H1 (cell line): ENCODE measurements at regions not wholly inside any gene's neighbourhood (a gene's known extent, or its start where the extent isn't known, plus 50 kb on each side); places are given as distances from the start of the nearest gene placed in this dataset.

Experiments used
- CTCF ChIA-PET: fragments of 300-600 bp; sonication (Branson Sonifier 250); formaldehyde crosslinking; loops from one replicate; lab custom pipeline; 2021; ENCODE audit not compliant: partially characterized antibody; lab: Charles Lee
- POLR2A ChIA-PET: fragments of 300-600 bp; sonication (Branson Sonifier 250); formaldehyde crosslinking; loops from one replicate; lab custom pipeline; 2021; ENCODE audit warnings: inconsistent platforms; ENCODE audit not compliant: partially characterized antibody; lab: Charles Lee
- DNase-seq, 2 experiments: peaks; one replicate each; pipeline versions ENCODE4 v3.0.0 to v3.0.0-alpha.2; 2010 to 2022; ENCODE audit warnings: low spot score in 2 of 2, low read depth in 1 of 2, mixed read lengths in 1 of 2
- FAIRE-seq: peaks from 2 replicates; lab custom pipeline; 2011; peaks lifted over from hg19 to GRCh38; lab: Jason Lieb, UNC
- H2AFZ ChIP-seq: 2 replicates; pipeline ENCODE4 v1.8.1; 2012; ENCODE audit warnings: low read length, inconsistent platforms
- H2AK5ac ChIP-seq: 2 replicates; pipeline ENCODE4 v1.6.1; 2013; ENCODE audit warnings: low read depth, low read length
- H2BK120ac ChIP-seq: replicated peaks from 2 replicates; pipeline ENCODE3; 2013; ENCODE audit warnings: low read depth, low read length, inconsistent platforms
- H2BK12ac ChIP-seq: 2 replicates; pipeline ENCODE4 v1.6.1; 2013; ENCODE audit warnings: low read depth, low read length
- H2BK15ac ChIP-seq: 2 replicates; pipeline ENCODE4 v1.6.1; 2013; ENCODE audit warnings: low read length
- H2BK20ac ChIP-seq: 2 replicates; pipeline ENCODE4 v1.6.1; 2013; ENCODE audit warnings: low read length
- H2BK5ac ChIP-seq: 2 replicates; pipeline ENCODE4 v1.6.1; 2013; ENCODE audit warnings: low read depth, low read length
- H3K14ac ChIP-seq: 2 replicates; pipeline ENCODE4 v1.6.1; 2013; ENCODE audit warnings: inconsistent platforms; ENCODE audit not compliant: insufficient read length
- H3K18ac ChIP-seq: 2 replicates; pipeline ENCODE4 v1.6.1; 2013; ENCODE audit warnings: low read length; ENCODE audit errors: extremely low read depth
- H3K23ac ChIP-seq: 2 replicates; pipeline ENCODE4 v1.6.1; 2013; ENCODE audit warnings: inconsistent platforms; ENCODE audit not compliant: insufficient read length
- H3K23me2 ChIP-seq: 2 replicates; pipeline ENCODE4 v1.6.1; 2013; ENCODE audit warnings: low read depth, low read length
- H3K27ac ChIP-seq: 2 replicates; pipeline ENCODE4 v1.6.1; 2011; ENCODE audit warnings: low read depth, low read length, inconsistent platforms
- H3K27me3 ChIP-seq, 4 experiments: replicated peaks in 1 of 4; 1 replicate in 1 of 4; 2 replicates in 3 of 4; pipeline versions ENCODE4 v1.6.1 to v1.8.1; 2011 to 2013; ENCODE audit warnings: low read length in 3 of 4, mild to moderate bottlenecking in 3 of 4, inconsistent platforms in 2 of 4, mixed read lengths in 2 of 4, moderate library complexity in 1 of 4; ENCODE audit not compliant: control insufficient read depth in 3 of 4, insufficient read depth in 3 of 4; ENCODE audit errors: extremely low read depth in 1 of 4
- H3K36me3 ChIP-seq, 4 experiments: 2 replicates each; pipeline versions ENCODE4 v1.6.1 to v1.8.1; 2011 to 2013; ENCODE audit warnings: mild to moderate bottlenecking in 4 of 4, low read length in 3 of 4, moderate library complexity in 2 of 4, control low read depth in 1 of 4, inconsistent platforms in 1 of 4; ENCODE audit not compliant: insufficient read depth in 4 of 4, control insufficient read depth in 2 of 4
- H3K4ac ChIP-seq: replicated peaks from 2 replicates; pipeline ENCODE3; 2013; ENCODE audit warnings: low read length, low read depth, mixed read lengths, inconsistent platforms; ENCODE audit not compliant: insufficient read length
- H3K4me1 ChIP-seq, 4 experiments: replicated peaks in 1 of 4; 1 replicate in 1 of 4; 2 replicates in 3 of 4; pipeline versions ENCODE4 v1.6.1 to v1.8.1; 2011 to 2013; ENCODE audit warnings: low read length in 3 of 4, inconsistent platforms in 2 of 4, mixed read lengths in 1 of 4; ENCODE audit not compliant: insufficient read depth in 4 of 4, control insufficient read depth in 3 of 4
- H3K4me2 ChIP-seq, 2 experiments: 2 replicates each; pipeline versions ENCODE4 v1.6.1 to v1.8.1; 2011 to 2013; ENCODE audit warnings: low read depth in 2 of 2, low read length in 2 of 2, control low read depth in 1 of 2, inconsistent platforms in 1 of 2, mild to moderate bottlenecking in 1 of 2; ENCODE audit not compliant: insufficient read depth in 1 of 2
- H3K4me3 ChIP-seq, 4 experiments: fragments of 200-600, 300-600 bp in 1 of 4; sonication (generic), shearing (Covaris generic), sonication (Bioruptor Twin) in 1 of 4; 2 replicates each; pipeline versions ENCODE4 v1.5.1 to v1.8.1; 2011 to 2016; ENCODE audit warnings: low read length in 4 of 4, low read depth in 3 of 4, control low read depth in 2 of 4, inconsistent platforms in 2 of 4, mild to moderate bottlenecking in 2 of 4, mixed read lengths in 1 of 4, moderate library complexity in 1 of 4; ENCODE audit not compliant: insufficient read depth in 2 of 4; ENCODE audit errors: extremely low read depth in 1 of 4
- H3K56ac ChIP-seq: replicated peaks from 2 replicates; pipeline ENCODE3; 2013; ENCODE audit warnings: low read depth, mild to moderate bottlenecking, mixed read lengths, low read length, inconsistent platforms; ENCODE audit not compliant: insufficient read length
- H3K79me1 ChIP-seq: 2 replicates; pipeline ENCODE4 v1.6.1; 2013; ENCODE audit warnings: low read depth, low read length, control low read depth
- H3K79me2 ChIP-seq, 2 experiments: 2 replicates each; pipeline versions ENCODE4 v1.6.1 to v1.8.1; 2012 to 2013; ENCODE audit warnings: low read length in 2 of 2, mild to moderate bottlenecking in 2 of 2, inconsistent platforms in 1 of 2; ENCODE audit not compliant: insufficient read depth in 2 of 2, control insufficient read depth in 1 of 2
- H3K9ac ChIP-seq, 4 experiments: replicated peaks in 1 of 4; 1 replicate in 1 of 4; 2 replicates in 3 of 4; pipeline versions ENCODE4 v1.6.1 to v1.8.1; 2011 to 2013; ENCODE audit warnings: low read depth in 3 of 4, low read length in 3 of 4, control low read depth in 2 of 4, mild to moderate bottlenecking in 2 of 4, moderate library complexity in 2 of 4, inconsistent platforms in 1 of 4; ENCODE audit errors: extremely low read depth in 1 of 4
- H3K9me3 ChIP-seq, 2 experiments: 2 replicates each; pipeline versions ENCODE4 v1.6.1 to v1.8.1; 2012 to 2013; ENCODE audit warnings: mild to moderate bottlenecking in 2 of 2, moderate library complexity in 2 of 2, control low read depth in 1 of 2, inconsistent platforms in 1 of 2, low read depth in 1 of 2, low read length in 1 of 2, mixed read lengths in 1 of 2; ENCODE audit not compliant: insufficient read depth in 2 of 2
- H4K20me1 ChIP-seq, 2 experiments: replicated peaks in 1 of 2; 2 replicates each; pipeline versions ENCODE3 to v1.8.1; 2011 to 2013; ENCODE audit warnings: inconsistent platforms in 2 of 2, low read length in 2 of 2, mild to moderate bottlenecking in 1 of 2; ENCODE audit not compliant: insufficient read depth in 2 of 2, control insufficient read depth in 1 of 2
- H4K5ac ChIP-seq: 2 replicates; pipeline ENCODE4 v1.6.1; 2013; ENCODE audit warnings: low read length, low read depth, mixed read lengths, inconsistent platforms; ENCODE audit not compliant: insufficient read length
- H4K8ac ChIP-seq: 2 replicates; pipeline ENCODE4 v1.8.0; 2013; ENCODE audit warnings: mild to moderate bottlenecking, moderate library complexity, low read length, inconsistent platforms; ENCODE audit not compliant: insufficient read depth; ENCODE audit errors: extremely low read depth
- H4K91ac ChIP-seq: replicated peaks from 2 replicates; pipeline ENCODE3; 2013; ENCODE audit warnings: low read length, mixed read lengths, inconsistent platforms; ENCODE audit not compliant: insufficient read length
- BRCA1 ChIP-seq: IDR thresholded peaks from 2 replicates; pipeline ENCODE4 v1.6.1; 2012; ENCODE audit warnings: low read depth, low read length, improper control_type of control experiment
- CBX8 ChIP-seq: fragments of 300-800, 300-1000 bp; sonication (generic); IDR thresholded peaks from 2 replicates; pipeline ENCODE4 v1.7.1; 2016; ENCODE audit warnings: low read depth, low read length, borderline replicate concordance
- GTF2F1 ChIP-seq: IDR thresholded peaks from 2 replicates; pipeline ENCODE4 v1.6.1; 2012; ENCODE audit warnings: low read depth, low read length, improper control_type of control experiment, borderline replicate concordance
- NANOG ChIP-seq: IDR thresholded peaks from 2 replicates; pipeline ENCODE4 v1.6.1; 2011; ENCODE audit warnings: low read length, low read depth, mild to moderate bottlenecking, inconsistent platforms; ENCODE audit not compliant: insufficient read depth, poor library complexity, severe bottlenecking
- RAD21 ChIP-seq, 2 experiments: IDR thresholded peaks in 1 of 2; conservative IDR thresholded peaks in 1 of 2; 2 replicates each; pipeline ENCODE4 v1.6.1; 2011; ENCODE audit warnings: low read depth in 2 of 2, low read length in 2 of 2, improper control_type of control experiment in 1 of 2, inconsistent platforms in 1 of 2, mild to moderate bottlenecking in 1 of 2, moderate library complexity in 1 of 2
- RBBP5 ChIP-seq: IDR thresholded peaks from 2 replicates; pipeline ENCODE4 v1.7.1; 2012; ENCODE audit warnings: low read depth, mild to moderate bottlenecking, inconsistent platforms, low read length, moderate library complexity, borderline replicate concordance
- SIRT6 ChIP-seq: IDR thresholded peaks from one replicate; pipeline ENCODE4 v1.7.1; 2012; ENCODE audit warnings: low read length, inconsistent platforms
- SP1 ChIP-seq: IDR thresholded peaks from 2 replicates; pipeline ENCODE4 v1.6.1; 2011; ENCODE audit warnings: low read depth, low read length
- WGBS, 2 experiments: shearing (Covaris generic) in 1 of 2; methylation state at CpG; one replicate each; pipeline versions ENCODE4 v1.1.6 to v1.1.7; 2013 to 2015; ENCODE audit warnings: low lambda C conversion rate in 2 of 2, mixed read lengths in 2 of 2, inconsistent platforms in 1 of 2, low coverage in 1 of 2, missing lambda C conversion rate in 1 of 2; ENCODE audit not compliant: insufficient replicate concordance in 2 of 2, insufficient coverage in 1 of 2, insufficient read length in 1 of 2; ENCODE audit errors: extremely low coverage in 1 of 2, missing lambda C conversion rate in 1 of 2; 5-methylcytosine and 5-hydroxymethylcytosine counted together
- TF ChIP-seq, protein P1 (sequence below), 3 experiments: IDR thresholded peaks; 1 replicate in 2 of 3; 2 replicates in 1 of 3; pipeline versions ENCODE4 v1.5.1 to v1.6.1; 2011; ENCODE audit warnings: low read length in 3 of 3, mild to moderate bottlenecking in 3 of 3, inconsistent platforms in 2 of 3, low read depth in 1 of 3, moderate library complexity in 1 of 3; ENCODE audit not compliant: insufficient read depth in 1 of 3; ENCODE audit errors: control extremely low read depth in 1 of 3
- TF ChIP-seq, protein P2 (sequence below): IDR thresholded peaks from 2 replicates; pipeline ENCODE4 v1.6.1; 2011; ENCODE audit warnings: low read depth, mild to moderate bottlenecking, low read length; ENCODE audit not compliant: insufficient read depth

DNA sequence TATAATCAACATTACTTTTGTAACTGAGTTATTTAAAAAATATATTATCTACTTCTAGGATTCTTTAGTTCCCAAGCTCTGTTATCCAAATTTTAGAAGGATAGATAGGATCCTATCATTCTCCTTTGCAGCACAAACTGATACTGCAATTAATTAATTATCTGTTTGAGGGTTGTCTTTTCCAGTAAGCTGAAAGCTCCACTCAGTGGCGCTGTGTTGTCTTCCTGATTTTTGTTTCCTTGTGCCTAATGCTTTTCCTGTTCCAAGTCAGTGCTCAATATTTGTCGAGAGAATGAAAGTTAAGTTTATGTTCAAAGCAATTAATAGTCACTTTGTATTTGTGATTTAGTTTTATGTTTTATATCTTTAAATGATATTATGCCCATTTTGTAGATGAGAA, 107.4 kb upstream of the ANK2 start:
- Histone ChIP-seq H3K4ac (no peak overlapping the region), H3K79me2 (no peaks in the 10 kb centered on the region), H2BK20ac (no peak overlapping the region), H4K5ac (no peak overlapping the region), H2BK12ac (no peak overlapping the region), H2BK5ac (no peak overlapping the region), H2AK5ac (no peak overlapping the region), H3K4me2 (no peak overlapping the region), H3K27me3 (no peaks in the 10 kb centered on the region), H2BK15ac (no peak overlapping the region), H4K20me1 (no peaks in the 10 kb centered on the region), H3K36me3 (no peaks in the 10 kb centered on the region), H3K14ac (no peak overlapping the region), H3K27ac (no peak overlapping the region), H4K91ac (no peak overlapping the region), H3K23me2 (no peaks in the 10 kb centered on the region), H2BK120ac (no peak overlapping the region), H3K9me3 (no peaks in the 10 kb centered on the region), H3K4me1 (no peaks in the 10 kb centered on the region), H3K9ac (no peak overlapping the region), H2AFZ (no peak overlapping the region), H4K8ac (no peak overlapping the region), H3K56ac (no peak overlapping the region), H3K4me3 (no peak overlapping the region), H3K18ac (no peak overlapping the region), H3K79me1 (no peaks in the 10 kb centered on the region; the same call in 1 of the 2 replicates), H3K23ac (no peak overlapping the region)
- DNase-seq (no peak), FAIRE-seq (no peak)
- CTCF ChIA-PET, result interaction anchor here (0.9 to 6.2 kb wide), 12 partner anchors 8 to 177 kb away, joined by 3 to 93 read pairs (median 3); no protein-coding TSS in a partner anchor
- POLR2A ChIA-PET, result interaction anchor here (0.8 kb wide), 1 partner anchor 81 kb away, joined by 3 read pairs; no protein-coding TSS in a partner anchor
- 83% methylated on average over 2 of the region's 2 CpGs; no CpG with 5 or more reads in 1 of the 2 experiments for WGBS, 2 experiments
- no peak for TF ChIP-seq SP1
- TF ChIP-seq NANOG, result no peak
- no peak for TF ChIP-seq GTF2F1
- TF ChIP-seq RBBP5, result no peak
- no peak for TF ChIP-seq CBX8
- TF ChIP-seq SIRT6, result no peak
- peak; percentile 40 to 50; a peak in 3 of 4 replicates for TF ChIP-seq RAD21 (IDR thresholded peaks at IDR 0.05 in 1 of 2, conservative IDR thresholded peaks at IDR 0.05 in 1 of 2; ENCODE audit: low read depth in 2 of 2, low read length in 2 of 2)
- TF ChIP-seq, protein P1, sequence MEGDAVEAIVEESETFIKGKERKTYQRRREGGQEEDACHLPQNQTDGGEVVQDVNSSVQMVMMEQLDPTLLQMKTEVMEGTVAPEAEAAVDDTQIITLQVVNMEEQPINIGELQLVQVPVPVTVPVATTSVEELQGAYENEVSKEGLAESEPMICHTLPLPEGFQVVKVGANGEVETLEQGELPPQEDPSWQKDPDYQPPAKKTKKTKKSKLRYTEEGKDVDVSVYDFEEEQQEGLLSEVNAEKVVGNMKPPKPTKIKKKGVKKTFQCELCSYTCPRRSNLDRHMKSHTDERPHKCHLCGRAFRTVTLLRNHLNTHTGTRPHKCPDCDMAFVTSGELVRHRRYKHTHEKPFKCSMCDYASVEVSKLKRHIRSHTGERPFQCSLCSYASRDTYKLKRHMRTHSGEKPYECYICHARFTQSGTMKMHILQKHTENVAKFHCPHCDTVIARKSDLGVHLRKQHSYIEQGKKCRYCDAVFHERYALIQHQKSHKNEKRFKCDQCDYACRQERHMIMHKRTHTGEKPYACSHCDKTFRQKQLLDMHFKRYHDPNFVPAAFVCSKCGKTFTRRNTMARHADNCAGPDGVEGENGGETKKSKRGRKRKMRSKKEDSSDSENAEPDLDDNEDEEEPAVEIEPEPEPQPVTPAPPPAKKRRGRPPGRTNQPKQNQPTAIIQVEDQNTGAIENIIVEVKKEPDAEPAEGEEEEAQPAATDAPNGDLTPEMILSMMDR (IDR thresholded peaks at IDR 0.05; ENCODE audit: control extremely low read depth in 1 of 3, insufficient read depth in 1 of 3, low read depth in 1 of 3, low read length in 3 of 3), result peak in 2 of 3 experiments; percentile 26 to 46; a peak in 2 of 4 replicates
- no peak for TF ChIP-seq BRCA1
- TF ChIP-seq, protein P2, sequence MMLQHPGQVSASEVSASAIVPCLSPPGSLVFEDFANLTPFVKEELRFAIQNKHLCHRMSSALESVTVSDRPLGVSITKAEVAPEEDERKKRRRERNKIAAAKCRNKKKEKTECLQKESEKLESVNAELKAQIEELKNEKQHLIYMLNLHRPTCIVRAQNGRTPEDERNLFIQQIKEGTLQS, result no peak
